Type B pancreatic cell (in vitro differentiated cells): ENCODE measurements at regions not wholly inside any gene's neighbourhood (a gene's known extent, or its start where the extent isn't known, plus 50 kb on each side); places are given as distances from the start of the nearest gene placed in this dataset.

Experiments used
- DNase-seq: peaks from one replicate; pipeline ENCODE4 v3.0.0; 2021; ENCODE audit warnings: mixed read lengths; ENCODE audit not compliant: unreplicated experiment; ENCODE audit errors: extremely low spot score
- H3K27ac Mint-ChIP-seq: 2 replicates; pipeline ENCODE4 v1.8.0; 2021; ENCODE audit warnings: mild to moderate bottlenecking, mixed read lengths
- H3K27me3 Mint-ChIP-seq: 2 replicates; pipeline ENCODE4 v1.8.0; 2021; ENCODE audit warnings: mixed read lengths
- H3K36me3 Mint-ChIP-seq: 2 replicates; pipeline ENCODE4 v1.8.0; 2021; ENCODE audit warnings: mixed read lengths
- H3K4me1 Mint-ChIP-seq: one replicate; pipeline ENCODE4 v1.8.0; 2021; ENCODE audit warnings: mixed read lengths; ENCODE audit not compliant: unreplicated experiment
- H3K4me3 Mint-ChIP-seq: 2 replicates; pipeline ENCODE4 v1.8.0; 2021; ENCODE audit warnings: mild to moderate bottlenecking, mixed read lengths
- H3K9me3 Mint-ChIP-seq: 2 replicates; pipeline ENCODE4 v1.8.0; 2021; ENCODE audit warnings: mixed read lengths
- CTCF ChIP-seq: fragments of 200-600 bp; sonication (generic); conservative IDR thresholded peaks from 2 replicates; pipeline ENCODE4 v1.5.0; 2021; ENCODE audit warnings: antibody characterized with exemption, mild to moderate bottlenecking

- no peaks in the 10 kb centered on the region for H3K4me1 Mint-ChIP-seq
- no peak overlapping the region for H3K27ac Mint-ChIP-seq
- no peak overlapping the region for H3K4me3 Mint-ChIP-seq
- H3K36me3 Mint-ChIP-seq = no peaks in the 10 kb centered on the region
- no peaks in the 10 kb centered on the region for H3K9me3 Mint-ChIP-seq
- no peaks in the 10 kb centered on the region for H3K27me3 Mint-ChIP-seq
- no peak for TF ChIP-seq CTCF
- DNase-seq = no peak
Observed at GRCh38 chr7:10662982-10663884, 310.4 kb upstream of the PHF14 start.

GRCh38 chr7:10672186-10672585, 301.5 kb upstream of the PHF14 start:
- Mint-ChIP-seq H3K9me3 (no peaks in the 10 kb centered on the region), H3K36me3 (no peaks in the 10 kb centered on the region), H3K27ac (no peak overlapping the region), H3K4me3 (no peak overlapping the region), H3K4me1 (no peaks in the 10 kb centered on the region), H3K27me3 (no peaks in the 10 kb centered on the region)
- TF ChIP-seq CTCF = no peak
- DNase-seq = no peak

- Mint-ChIP-seq H3K36me3 (no peaks in the 10 kb centered on the region), H3K9me3 (no peaks in the 10 kb centered on the region), H3K4me3 (no peak overlapping the region), H3K27ac (no peak overlapping the region), H3K4me1 (no peaks in the 10 kb centered on the region), H3K27me3 (no peaks in the 10 kb centered on the region)
- DNase-seq = no peak
- TF ChIP-seq CTCF = no peak
Observed at GRCh38 chr7:10677211-10677610, 296.5 kb upstream of the PHF14 start.

GRCh38 chr7:10677668-10678232, 295.9 kb upstream of the PHF14 start:
- Mint-ChIP-seq H3K9me3 (no peaks in the 10 kb centered on the region), H3K36me3 (no peaks in the 10 kb centered on the region)
- TF ChIP-seq CTCF = no peak

GRCh38 chr7:10684606-10685005, 289.1 kb upstream of the PHF14 start:
- H3K4me1 Mint-ChIP-seq = no peaks in the 10 kb centered on the region
- no peak for DNase-seq
- H3K9me3 Mint-ChIP-seq = no peaks in the 10 kb centered on the region
- H3K27me3 Mint-ChIP-seq = no peaks in the 10 kb centered on the region
- no peak overlapping the region for H3K27ac Mint-ChIP-seq
- H3K4me3 Mint-ChIP-seq = no peak overlapping the region
- H3K36me3 Mint-ChIP-seq = no peaks in the 10 kb centered on the region
- no peak for TF ChIP-seq CTCF

More at GRCh38 chr7:10677668-10678232, 295.9 kb upstream of the PHF14 start:
- no peaks in the 10 kb centered on the region for H3K4me1 Mint-ChIP-seq
- H3K4me3 Mint-ChIP-seq = no peak overlapping the region
- DNase-seq = no peak
- no peaks in the 10 kb centered on the region for H3K27me3 Mint-ChIP-seq
- no peak overlapping the region for H3K27ac Mint-ChIP-seq
